ENCODE measurements at regions not wholly inside any gene's neighbourhood (a gene's known extent, or its start where the extent isn't known, plus 50 kb on each side); places are given as distances from the start of the nearest gene placed in this dataset.

DNA sequence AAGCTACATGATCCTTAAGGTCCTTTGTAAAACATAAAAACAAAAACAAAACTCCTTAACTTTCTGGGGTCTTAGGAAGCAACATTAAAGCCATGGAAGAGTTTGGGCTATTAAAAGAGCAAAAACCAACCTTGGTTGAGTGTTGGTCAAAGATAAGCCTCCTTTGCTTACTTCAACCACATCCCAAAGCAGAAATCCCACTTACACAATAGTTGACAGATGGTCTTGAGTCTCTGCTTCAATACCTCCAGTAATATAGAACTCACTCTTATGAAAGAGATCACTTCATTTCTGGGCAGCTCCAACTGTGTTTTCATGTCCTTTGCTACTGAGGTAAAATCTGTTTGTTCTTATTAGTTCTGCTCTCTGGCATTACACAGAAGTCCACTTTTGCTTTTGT, 125.8 kb downstream of the SLC38A4 start (continued):
- TF ChIP-seq, protein P1, sequence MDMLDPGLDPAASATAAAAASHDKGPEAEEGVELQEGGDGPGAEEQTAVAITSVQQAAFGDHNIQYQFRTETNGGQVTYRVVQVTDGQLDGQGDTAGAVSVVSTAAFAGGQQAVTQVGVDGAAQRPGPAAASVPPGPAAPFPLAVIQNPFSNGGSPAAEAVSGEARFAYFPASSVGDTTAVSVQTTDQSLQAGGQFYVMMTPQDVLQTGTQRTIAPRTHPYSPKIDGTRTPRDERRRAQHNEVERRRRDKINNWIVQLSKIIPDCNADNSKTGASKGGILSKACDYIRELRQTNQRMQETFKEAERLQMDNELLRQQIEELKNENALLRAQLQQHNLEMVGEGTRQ (IDR thresholded peaks at IDR 0.05; ENCODE audit: low read length), result no peak
- no peak for TF ChIP-seq EGR1 (IDR thresholded peaks at IDR 0.05; ENCODE audit: borderline replicate concordance, low read depth, low read length)
